ENCODE measurements at regions not wholly inside any gene's neighbourhood (a gene's known extent, or its start where the extent isn't known, plus 50 kb on each side); places are given as distances from the start of the nearest gene placed in this dataset.

GRCh38 chr4:12674184-12674583 lies 810.0 kb downstream of the RAB28 start:
- TF ChIP-seq, protein P1, sequence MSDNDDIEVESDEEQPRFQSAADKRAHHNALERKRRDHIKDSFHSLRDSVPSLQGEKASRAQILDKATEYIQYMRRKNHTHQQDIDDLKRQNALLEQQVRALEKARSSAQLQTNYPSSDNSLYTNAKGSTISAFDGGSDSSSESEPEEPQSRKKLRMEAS (IDR thresholded peaks at IDR 0.05), result no peak
- TF ChIP-seq, protein P2, sequence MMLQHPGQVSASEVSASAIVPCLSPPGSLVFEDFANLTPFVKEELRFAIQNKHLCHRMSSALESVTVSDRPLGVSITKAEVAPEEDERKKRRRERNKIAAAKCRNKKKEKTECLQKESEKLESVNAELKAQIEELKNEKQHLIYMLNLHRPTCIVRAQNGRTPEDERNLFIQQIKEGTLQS (IDR thresholded peaks at IDR 0.05), result no peak
- TF ChIP-seq, protein P3, sequence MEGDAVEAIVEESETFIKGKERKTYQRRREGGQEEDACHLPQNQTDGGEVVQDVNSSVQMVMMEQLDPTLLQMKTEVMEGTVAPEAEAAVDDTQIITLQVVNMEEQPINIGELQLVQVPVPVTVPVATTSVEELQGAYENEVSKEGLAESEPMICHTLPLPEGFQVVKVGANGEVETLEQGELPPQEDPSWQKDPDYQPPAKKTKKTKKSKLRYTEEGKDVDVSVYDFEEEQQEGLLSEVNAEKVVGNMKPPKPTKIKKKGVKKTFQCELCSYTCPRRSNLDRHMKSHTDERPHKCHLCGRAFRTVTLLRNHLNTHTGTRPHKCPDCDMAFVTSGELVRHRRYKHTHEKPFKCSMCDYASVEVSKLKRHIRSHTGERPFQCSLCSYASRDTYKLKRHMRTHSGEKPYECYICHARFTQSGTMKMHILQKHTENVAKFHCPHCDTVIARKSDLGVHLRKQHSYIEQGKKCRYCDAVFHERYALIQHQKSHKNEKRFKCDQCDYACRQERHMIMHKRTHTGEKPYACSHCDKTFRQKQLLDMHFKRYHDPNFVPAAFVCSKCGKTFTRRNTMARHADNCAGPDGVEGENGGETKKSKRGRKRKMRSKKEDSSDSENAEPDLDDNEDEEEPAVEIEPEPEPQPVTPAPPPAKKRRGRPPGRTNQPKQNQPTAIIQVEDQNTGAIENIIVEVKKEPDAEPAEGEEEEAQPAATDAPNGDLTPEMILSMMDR (IDR thresholded peaks at IDR 0.05 in 2 of 3, conservative IDR thresholded peaks at IDR 0.05 in 1 of 3; ENCODE audit: borderline replicate concordance in 1 of 3, insufficient read depth in 1 of 3, low read depth in 2 of 3, low read length in 2 of 3), result no peak
- no peak for TF ChIP-seq EZH2phosphoT487 (IDR thresholded peaks at IDR 0.05; ENCODE audit: borderline replicate concordance)
- TF ChIP-seq CEBPB (IDR thresholded peaks at IDR 0.05; ENCODE audit: low read depth), result no peak
- TF ChIP-seq JUND (IDR thresholded peaks at IDR 0.05), result no peak
- TF ChIP-seq POLR2AphosphoS5 (IDR thresholded peaks at IDR 0.05; ENCODE audit: low read depth, low read length), result no peak
- TF ChIP-seq EZH2 (IDR thresholded peaks at IDR 0.05), result no peak
- no peak for TF ChIP-seq POLR2A (IDR thresholded peaks at IDR 0.05; ENCODE audit: borderline replicate concordance, extremely low read depth, insufficient read depth, insufficient read length)
- TF ChIP-seq REST (IDR thresholded peaks at IDR 0.05; ENCODE audit: low read depth), result no peak
